GM18907 (cell line): ENCODE measurements at regions not wholly inside any gene's neighbourhood (a gene's known extent, or its start where the extent isn't known, plus 50 kb on each side); places are given as distances from the start of the nearest gene placed in this dataset.
"Not testable (repeated sequence)": the region's sequence is repeated elsewhere in the genome, so short reads cannot be mapped to it uniquely, and the experiment has no call there.

Experiments
- ATAC-seq: cut with Tn5 transposase; IDR thresholded peaks from one replicate; pipeline ENCODE4 v1.9.1; 2021; ENCODE audit warnings: mild to moderate bottlenecking, moderate library complexity; ENCODE audit not compliant: unreplicated experiment

DNA sequence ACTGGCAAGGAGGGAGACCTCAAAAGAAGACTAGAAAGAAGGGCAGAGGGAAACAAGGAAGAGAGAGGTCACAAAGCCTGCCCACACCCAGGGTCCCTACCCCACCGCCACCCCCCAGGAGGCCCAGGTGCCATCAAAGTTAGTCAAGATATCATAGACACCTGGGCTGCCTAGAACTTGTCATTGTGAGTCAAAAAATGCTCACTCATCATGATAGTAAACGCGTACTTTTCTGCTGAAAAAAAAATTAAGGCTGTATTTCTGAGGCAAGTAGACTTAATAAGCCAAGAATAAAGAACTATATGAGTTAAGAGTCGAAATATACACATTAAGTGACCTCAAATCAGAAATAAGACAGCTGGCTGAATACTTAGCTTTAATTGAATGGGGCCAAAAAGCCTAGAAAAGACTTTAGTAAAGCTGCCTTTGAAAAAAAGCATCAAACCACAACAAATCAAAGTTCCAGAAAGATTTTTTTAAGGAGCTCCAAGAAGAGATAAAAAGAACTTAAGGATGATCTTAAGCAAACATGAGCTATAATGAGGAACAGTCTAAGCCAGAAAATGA is 415.5 kb upstream of the PPP2R3A start:
- ATAC-seq: no peak

GRCh38 chr3:135556174-135556573 is 409.4 kb upstream of the PPP2R3A start:
- ATAC-seq: no peak

- ATAC-seq: no peak
These were observed 407.3 kb upstream of the PPP2R3A start for GRCh38 chr3:135558150-135558783.

DNA sequence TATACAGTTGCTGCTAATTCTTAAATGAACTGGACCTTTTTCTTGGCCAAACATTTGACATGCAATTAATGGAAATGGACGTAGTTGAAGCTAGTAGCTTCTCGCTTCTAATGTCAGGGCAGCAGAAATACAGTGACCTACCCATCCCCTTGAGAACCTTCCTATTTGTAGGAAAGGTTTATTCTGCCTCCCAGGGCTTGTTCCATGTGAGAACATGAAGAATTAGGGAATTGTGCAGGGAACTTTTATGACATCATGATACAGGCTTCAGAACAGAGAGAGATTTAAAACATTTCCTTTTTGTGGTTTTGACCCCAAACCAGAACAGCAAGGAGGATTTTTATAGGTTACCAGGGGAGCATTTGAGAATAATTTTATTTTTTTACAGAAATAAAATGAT is 406.6 kb upstream of the PPP2R3A start:
- ATAC-seq: no peak

- no peak for ATAC-seq
These were observed 405.7 kb upstream of the PPP2R3A start for GRCh38 chr3:135559802-135560201.

- no peak for ATAC-seq
These were observed 404.7 kb upstream of the PPP2R3A start for GRCh38 chr3:135560847-135561246.

- ATAC-seq: no peak
These were observed 400.8 kb upstream of the PPP2R3A start for GRCh38 chr3:135564696-135565095.

DNA sequence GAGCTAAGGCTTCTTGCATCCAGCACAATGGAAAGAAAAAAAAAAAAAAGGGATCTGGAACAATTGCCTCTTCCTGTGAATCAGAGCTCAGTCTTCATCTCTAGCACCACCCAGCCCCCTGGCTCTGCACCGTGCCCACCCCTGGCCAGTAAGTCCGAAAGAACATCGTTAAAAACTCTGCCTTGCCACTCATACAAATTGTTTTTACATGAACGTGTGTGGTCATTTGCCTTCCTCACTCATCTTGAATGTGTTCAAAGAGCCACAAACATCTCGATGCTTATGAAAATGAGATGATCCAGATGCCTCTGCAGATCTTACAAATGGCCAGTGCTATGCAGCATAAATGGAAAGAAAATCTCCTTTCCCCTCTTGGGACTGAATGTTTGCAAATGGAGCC is 400.0 kb upstream of the PPP2R3A start:
- ATAC-seq: no peak

DNA sequence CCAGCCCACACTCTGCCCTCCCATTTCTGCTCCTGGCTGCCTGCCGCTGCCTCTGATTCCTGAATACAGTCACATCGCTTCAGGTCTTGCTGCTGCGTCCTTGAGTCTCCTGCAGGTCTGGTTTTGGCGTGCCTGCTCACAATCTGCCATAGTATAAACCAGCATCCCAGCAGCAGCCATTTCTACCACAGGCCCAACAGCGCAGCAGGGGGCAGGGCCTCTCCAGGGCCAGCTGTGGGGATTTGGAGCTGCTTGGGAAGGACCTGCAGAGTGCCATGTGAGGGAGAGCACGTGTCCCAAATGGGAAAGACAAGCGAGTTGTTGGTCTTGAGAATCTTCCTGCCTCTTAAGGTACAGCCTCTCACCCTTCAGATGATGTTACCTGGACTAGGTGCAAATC is 398.3 kb upstream of the PPP2R3A start:
- ATAC-seq: no peak

GRCh38 chr3:135576751-135577150 is 388.8 kb upstream of the PPP2R3A start:
- ATAC-seq: no peak

- ATAC-seq: no peak
These were observed 383.7 kb upstream of the PPP2R3A start for GRCh38 chr3:135581806-135582205.

GRCh38 chr3:135582800-135583199 is 382.7 kb upstream of the PPP2R3A start:
- ATAC-seq: no peak

DNA sequence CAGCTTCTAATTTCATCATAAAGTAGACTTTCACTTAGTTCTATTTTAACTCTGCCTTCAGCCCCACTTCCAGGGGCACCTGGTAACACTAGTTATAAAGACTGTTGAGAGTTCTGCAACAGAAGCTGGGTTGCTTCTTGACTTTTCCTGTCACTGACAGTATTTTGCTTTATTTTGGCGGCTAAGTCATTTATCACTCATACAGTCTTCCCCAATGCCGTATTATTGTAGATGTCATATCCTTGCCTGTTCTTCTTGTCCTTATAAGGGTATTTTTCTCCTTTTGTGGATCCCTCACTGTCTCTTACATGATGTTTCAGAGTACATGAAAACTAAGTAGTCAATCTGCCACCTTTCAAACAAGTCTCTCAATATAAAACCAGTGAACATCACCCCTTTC is 369.0 kb upstream of the PPP2R3A start:
- ATAC-seq: no peak

DNA sequence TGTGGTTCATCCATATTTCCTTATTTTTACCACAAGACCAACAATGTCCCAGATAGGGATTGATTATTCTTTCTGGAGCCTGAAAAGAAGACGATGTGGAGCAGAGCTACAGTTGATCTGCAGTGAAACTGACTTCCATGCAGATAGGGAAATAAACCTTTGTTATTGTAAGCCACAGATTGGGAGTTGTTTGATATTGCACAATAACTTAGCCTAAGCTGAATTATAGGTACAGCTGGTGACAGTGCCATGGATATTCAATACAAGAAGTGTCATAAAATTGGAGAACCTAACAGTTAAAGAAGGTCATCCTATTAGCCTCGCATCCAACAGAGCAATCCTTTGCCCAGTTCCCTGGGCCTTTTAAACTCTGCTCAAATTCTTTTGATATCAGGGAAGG is 367.7 kb upstream of the PPP2R3A start:
- ATAC-seq: no peak

DNA sequence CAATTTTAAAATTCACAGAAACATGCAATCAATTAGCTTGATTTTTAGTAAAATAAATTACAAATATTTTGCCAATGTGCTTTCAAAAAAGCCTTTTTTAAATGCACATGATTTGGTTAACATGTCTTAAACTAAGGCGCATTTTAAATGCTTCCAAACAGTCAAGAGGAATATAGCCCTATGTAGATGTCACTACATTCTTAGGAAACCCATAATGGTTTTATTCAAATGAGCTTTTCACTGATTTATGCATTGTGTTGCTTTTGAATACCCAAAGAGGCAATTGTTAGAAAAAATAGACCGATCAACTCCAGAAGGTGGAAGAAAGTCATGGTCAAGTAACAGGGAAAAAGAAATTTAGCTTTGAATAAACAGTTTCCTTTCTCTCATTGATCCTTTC is 366.9 kb upstream of the PPP2R3A start:
- no peak for ATAC-seq

DNA sequence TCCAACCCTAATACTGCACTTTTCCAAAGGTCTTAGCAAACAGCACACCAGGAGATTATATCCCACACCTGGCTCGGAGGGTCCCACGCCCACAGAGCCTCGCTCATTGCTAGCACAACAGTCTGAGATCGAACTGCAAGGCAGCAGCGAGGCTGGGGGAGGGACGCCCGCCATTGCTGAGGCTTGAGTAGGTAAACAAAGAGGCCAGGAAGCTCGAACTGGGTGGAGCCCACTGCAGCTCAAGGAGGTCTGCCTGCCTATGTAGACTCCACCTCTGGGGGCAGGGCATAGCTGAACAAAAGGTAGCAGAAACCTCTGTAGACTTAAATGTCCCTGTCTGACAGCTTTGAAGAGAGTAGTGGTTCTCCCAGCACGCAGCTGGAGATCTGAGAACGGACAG is 361.0 kb upstream of the PPP2R3A start:
- not testable (repeated sequence) for ATAC-seq

GRCh38 chr3:135618123-135618522 is 347.4 kb upstream of the PPP2R3A start:
- no peak for ATAC-seq

DNA sequence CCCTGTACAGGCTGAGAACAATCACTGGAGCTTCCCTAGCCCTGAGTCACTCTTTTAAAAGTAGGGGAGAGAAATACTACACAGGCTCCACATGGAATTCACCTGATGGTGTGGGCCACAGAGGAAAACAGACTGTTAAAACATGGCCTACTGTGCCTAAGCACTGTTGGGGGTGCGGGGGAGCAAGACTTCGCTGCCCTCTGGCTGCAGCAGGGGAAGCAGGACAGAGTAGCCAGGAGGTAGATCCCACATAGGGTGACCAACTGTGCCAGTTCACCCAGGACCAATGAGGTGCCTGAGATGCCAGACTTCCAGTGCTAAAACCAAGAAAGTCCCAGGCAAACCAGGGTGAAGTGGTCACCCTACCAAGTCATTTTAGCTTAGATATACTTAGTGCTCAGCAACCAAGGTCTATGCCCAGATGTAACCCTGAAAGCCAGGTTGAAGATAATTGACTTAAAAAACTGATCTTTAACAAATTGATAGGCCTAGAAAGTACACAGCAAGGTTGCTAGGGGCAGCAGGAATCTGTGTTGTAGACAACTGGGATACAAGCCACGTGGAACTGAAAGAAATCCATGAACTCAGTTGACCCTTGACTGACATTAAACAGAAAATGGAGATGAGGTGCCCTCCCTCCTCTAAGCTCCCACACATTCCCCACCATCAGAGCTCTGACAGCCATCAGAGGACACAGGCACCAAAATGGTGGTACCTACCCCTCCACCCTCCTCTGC is 344.2 kb upstream of the PPP2R3A start:
- ATAC-seq: no peak

- no peak for ATAC-seq
These were observed 343.3 kb upstream of the PPP2R3A start for GRCh38 chr3:135622215-135622614.

GRCh38 chr3:135622656-135623055 is 342.9 kb upstream of the PPP2R3A start:
- ATAC-seq: no peak

GRCh38 chr3:135623558-135623957 is 342.0 kb upstream of the PPP2R3A start:
- ATAC-seq: no peak

DNA sequence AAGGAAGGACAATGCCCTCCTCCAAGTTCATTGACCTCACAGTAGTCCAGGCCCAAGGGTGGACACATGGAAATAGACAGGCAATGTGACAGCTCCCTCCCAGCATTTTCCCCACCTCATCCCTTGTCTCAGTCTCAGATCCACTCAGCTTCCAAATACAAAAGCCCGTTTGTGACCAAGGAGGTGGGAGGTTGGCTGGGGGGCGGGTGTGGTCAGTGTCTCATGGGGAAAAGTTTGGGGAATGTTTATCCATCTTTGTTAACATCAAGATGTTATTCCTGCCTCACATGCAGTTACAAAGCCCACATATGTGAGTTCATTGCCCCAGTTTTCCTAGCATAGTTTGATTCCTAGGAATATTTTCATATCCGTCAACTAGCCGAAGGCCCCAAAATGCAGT is 338.5 kb upstream of the PPP2R3A start:
- no peak for ATAC-seq
